ENCODE measurements at regions not wholly inside any gene's neighbourhood (a gene's known extent, or its start where the extent isn't known, plus 50 kb on each side); places are given as distances from the start of the nearest gene placed in this dataset.

- DNase-seq (ENCODE audit: low read depth) = no peak
Observed at GRCh38 chr16:51399908-51400670, 249.0 kb upstream of the SALL1 start.

DNA sequence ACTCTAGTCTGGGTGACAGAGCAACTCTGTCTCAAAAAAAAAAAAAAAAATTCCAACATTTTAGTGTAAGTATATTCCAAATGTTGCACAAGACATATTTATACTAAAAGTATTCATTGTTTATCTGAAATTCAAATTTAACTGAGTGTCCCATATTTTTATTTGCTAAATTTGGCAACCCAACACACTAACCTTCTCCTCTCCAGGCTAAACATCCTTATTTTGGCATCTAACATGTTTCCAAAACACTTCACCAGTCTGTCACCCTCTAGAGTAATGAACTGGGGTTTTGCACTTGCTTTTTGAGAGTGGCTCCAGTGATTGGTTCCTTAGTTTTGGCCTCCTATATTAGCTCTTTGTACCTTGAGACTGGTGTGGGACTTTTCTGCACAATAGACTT, 243.4 kb upstream of the SALL1 start:
- DNase-seq (ENCODE audit: low read depth) = no peak

DNA sequence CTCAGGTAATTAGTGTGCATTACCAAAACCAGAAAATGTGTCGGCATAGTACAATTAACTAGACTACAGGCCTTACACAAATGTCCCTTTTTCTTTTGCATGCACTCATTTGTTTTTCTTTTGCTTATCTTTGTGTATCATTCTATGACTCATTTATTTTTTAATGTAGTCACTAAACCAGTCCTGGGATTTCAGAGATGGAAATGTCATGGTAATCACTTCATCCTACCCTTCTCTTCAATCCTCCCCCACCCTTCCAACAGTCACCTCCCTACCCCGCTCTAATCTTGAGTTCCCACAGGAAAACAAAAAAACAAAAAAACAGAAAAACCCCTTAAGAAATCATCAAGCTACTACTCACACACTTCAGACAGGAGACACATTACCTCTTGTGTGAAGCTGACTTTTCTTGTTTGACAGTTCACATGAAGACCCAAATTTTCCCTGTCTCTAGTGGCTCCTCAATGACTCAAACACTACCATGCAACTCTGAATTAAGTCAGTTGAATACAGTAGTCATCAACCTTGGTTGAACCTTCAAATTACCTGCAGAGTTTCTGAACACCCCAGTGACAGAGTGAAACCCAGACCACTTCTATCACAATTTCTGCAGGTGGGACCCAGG, 242.4 kb upstream of the SALL1 start:
- no peak for DNase-seq (ENCODE audit: low read depth)

- no peak for DNase-seq (ENCODE audit: low read depth)
Observed at GRCh38 chr16:51392521-51393187, 241.6 kb upstream of the SALL1 start.

DNA sequence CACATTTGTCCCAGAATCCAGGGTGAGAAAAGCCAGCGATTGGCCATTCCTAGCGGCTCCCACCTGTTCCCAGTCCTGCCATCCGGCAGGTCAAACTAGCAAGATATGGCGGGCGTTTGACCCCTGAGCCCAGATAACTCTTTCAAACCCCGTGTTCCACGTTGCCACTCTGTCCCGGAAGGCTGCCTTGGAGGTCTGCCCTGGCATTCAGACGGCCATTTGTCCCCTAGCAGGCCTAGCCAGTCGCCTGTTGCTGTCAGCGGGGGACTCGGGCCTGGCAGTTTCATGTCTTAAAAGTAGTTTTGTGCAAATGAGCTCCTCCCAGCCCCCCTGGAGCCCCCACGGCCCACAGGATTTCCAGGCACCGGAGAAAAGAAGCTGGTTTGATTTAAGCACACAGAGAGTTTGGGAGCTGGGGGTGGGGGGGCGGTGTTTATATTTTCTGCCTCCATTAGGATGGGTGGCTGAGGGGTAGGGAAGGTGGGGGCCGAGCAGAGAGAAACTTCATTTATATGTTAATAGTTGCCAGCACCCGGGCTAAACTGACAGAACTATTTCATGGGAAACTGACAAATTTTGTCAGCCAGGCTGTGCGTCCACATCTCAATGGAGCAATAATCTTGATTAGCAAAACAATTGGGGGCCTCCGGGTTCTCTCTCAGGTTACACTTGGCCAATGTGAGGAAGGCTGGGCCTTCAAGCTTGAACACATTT, 240.9 kb upstream of the SALL1 start:
- no peak for DNase-seq (ENCODE audit: low read depth)

- DNase-seq (ENCODE audit: low read depth) = no peak
Observed at GRCh38 chr16:51390877-51391276, 239.8 kb upstream of the SALL1 start.

GRCh38 chr16:51389881-51390280, 238.8 kb upstream of the SALL1 start:
- no peak for DNase-seq (ENCODE audit: low read depth)

- DNase-seq (ENCODE audit: low read depth) = no peak
Observed at GRCh38 chr16:51388516-51388951, 237.5 kb upstream of the SALL1 start.

GRCh38 chr16:51383909-51384308, 232.8 kb upstream of the SALL1 start:
- no peak for DNase-seq (ENCODE audit: low read depth)

DNA sequence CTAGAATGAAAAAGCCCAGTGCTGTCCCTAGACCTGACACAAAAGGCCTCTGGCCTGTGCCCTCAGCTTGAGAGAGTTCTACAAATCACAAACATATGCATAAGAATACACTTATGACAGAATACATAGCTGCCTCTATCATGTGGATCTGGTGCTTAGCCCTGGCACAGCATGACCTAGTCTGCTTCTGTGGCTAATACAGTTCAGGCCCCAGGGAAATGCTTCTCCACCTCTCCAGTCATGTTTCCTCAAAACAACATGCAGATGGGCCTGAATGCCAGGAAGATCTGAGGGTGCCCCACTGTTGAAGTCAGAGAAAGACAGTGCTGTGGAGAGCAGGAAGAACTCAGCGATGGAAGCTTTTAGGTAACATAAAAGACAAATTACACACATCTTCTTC, 231.9 kb upstream of the SALL1 start:
- no peak for DNase-seq (ENCODE audit: low read depth)

GRCh38 chr16:51382211-51382610, 231.1 kb upstream of the SALL1 start:
- no peak for DNase-seq (ENCODE audit: low read depth)

DNA sequence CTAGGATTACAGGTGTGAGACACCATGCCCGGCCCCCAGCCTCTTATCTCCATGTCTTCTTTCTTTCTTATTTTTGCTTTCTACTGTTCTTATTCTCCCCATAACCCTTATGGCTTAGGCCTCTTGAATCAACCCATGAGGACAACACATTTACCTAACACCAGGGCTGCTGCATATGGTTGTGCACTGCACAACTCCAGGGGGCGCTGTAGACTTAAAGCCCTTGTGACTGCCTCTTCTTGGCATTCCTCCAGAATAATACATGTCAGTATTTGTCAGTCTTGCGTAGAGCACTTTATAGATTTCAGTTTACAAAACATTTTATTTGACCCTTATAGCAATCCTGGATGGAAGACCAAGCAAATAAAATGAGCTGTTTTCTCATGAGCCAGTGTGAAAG, 225.0 kb upstream of the SALL1 start:
- no peak for DNase-seq (ENCODE audit: low read depth)

GRCh38 chr16:51374790-51375189, 223.7 kb upstream of the SALL1 start:
- no peak for DNase-seq (ENCODE audit: low read depth)

- peak; percentile 75 for DNase-seq (ENCODE audit: low read depth)
Observed at GRCh38 chr16:51374346-51374745, 223.3 kb upstream of the SALL1 start.

- DNase-seq (ENCODE audit: low read depth) = no peak
Observed at GRCh38 chr16:51365715-51366114, 214.6 kb upstream of the SALL1 start.

DNA sequence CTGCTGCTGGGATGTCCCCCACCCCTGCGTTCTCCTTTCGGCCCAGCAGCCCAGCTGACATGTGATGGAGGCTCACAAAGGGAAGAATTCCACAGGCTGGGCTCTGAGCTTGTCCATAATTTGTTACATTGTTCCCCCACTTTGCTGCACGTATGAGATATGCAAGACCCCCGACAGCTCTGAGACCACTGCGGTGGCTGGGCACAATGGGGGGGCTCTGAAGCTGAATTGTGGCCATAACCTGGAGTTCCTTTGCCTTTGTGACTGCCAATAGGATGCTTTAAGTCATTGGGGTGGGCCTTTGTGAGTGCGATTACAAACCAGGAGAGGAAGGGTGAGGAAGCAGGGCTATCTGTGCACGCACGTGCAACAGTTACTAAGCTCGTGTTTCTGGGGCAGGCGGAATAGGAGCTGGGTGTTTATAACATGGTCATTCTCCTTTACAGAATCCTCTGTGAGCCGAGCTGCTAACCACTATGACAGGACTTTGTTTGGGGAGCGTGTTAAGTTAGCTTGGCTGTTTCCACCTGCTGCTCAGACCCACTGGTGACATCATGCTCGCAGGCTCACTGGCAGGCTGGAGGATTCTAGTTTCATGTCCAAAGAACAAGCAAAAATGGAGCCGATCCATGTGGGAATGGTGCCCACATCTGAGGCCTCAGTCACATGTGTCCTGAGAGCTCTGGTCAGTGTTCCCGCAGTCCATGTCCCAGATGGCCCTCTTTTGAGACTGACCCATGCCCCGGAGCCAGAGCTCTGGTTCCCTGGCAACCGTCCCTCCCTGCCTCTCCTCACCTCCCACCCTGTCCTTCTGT, 208.3 kb upstream of the SALL1 start:
- no peak for DNase-seq (ENCODE audit: low read depth)

GRCh38 chr16:51357839-51358238, 206.8 kb upstream of the SALL1 start:
- DNase-seq (ENCODE audit: low read depth) = no peak

- DNase-seq (ENCODE audit: low read depth) = no peak
Observed at GRCh38 chr16:51355875-51356274, 204.8 kb upstream of the SALL1 start.

GRCh38 chr16:51355195-51355594, 204.1 kb upstream of the SALL1 start:
- DNase-seq (ENCODE audit: low read depth) = no peak

GRCh38 chr16:51353055-51353454, 202.0 kb upstream of the SALL1 start:
- DNase-seq (ENCODE audit: low read depth) = no peak

DNA sequence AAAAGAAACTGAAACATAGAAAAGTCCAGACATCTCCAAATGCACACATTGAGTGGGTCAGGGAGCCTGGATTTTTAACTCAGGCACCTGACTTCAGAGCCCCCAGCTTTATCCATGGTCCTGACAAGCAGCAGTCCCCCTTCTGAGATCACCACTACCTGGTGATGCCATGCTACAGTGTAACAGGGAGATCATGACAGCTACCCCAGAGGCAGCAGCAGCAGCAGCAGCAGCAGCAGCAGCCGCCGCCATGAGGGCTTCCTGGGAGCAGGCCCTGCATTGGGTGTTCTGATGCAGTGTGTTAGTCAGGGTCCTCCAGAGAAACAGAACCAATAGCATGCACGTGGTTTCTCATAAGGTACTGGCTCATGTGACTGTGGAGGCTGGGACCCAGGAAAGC, 198.6 kb upstream of the SALL1 start:
- DNase-seq (ENCODE audit: low read depth) = no peak

Measured in HT1080 (cell line).